K562 (cell line): ENCODE measurements at regions not wholly inside any gene's neighbourhood (a gene's known extent, or its start where the extent isn't known, plus 50 kb on each side); places are given as distances from the start of the nearest gene placed in this dataset.

ENCODE experiments used
- ATAC-seq: fragments of 200-7000 bp; cut with Tn5 transposase; 3 replicates; pipeline ENCODE4 v1.9.1; 2020; ENCODE audit warnings: moderate library complexity
- BruUV-seq: library from RNA; stranded (reverse); fragments of 400-500 nt; replicated peaks from 2 replicates; lab custom pipeline; 2021; lab: Mats Ljungman, UMichigan
- CTCF ChIA-PET: fragments of 300-600 bp; formaldehyde crosslinking; extraction: SDS; loops from one replicate; lab custom pipeline; 2021; ENCODE audit warnings: low intra/inter-chr PET ratio; lab: Yijun Ruan, JAX
- POLR2A ChIA-PET: fragments of 300-600, 350-650 bp; sonication (Branson Sonifier 250); formaldehyde crosslinking; extraction: SDS; loops from one replicate; lab custom pipeline; 2021; ENCODE audit warnings: antibody characterized with exemption, inconsistent platforms; lab: Yijun Ruan, JAX
- DNase-seq, 4 experiments: peaks; one replicate each; pipeline versions ENCODE4 v3.0.0 to v3.0.0-alpha.2; 2011 to 2018; ENCODE audit warnings: low spot score in 3 of 4, mixed read lengths in 3 of 4; ENCODE audit errors: extremely low read depth in 1 of 4
- FAIRE-seq: peaks from 2 replicates; lab custom pipeline; 2011; peaks lifted over from hg19 to GRCh38; lab: Jason Lieb, UNC
- H2AFZ ChIP-seq: 2 replicates; pipeline ENCODE4 v1.6.0; 2011; ENCODE audit warnings: low read depth, low read length, control low read depth, inconsistent platforms
- H3K27ac ChIP-seq: fragments of 200-600 bp; 3 replicates; pipeline ENCODE4 v1.8.0; 2011; ENCODE audit warnings: low read depth, mild to moderate bottlenecking, control low read depth, inconsistent platforms, low read length, moderate library complexity, mixed read lengths; ENCODE audit errors: extremely low read depth
- H3K27me3 ChIP-seq, 2 experiments: fragments of 300-600 bp in 1 of 2; 2 replicates in 1 of 2; 3 replicates in 1 of 2; pipeline versions ENCODE4 v1.6.0 to v1.8.0; 2011; ENCODE audit warnings: inconsistent platforms in 2 of 2, low read length in 2 of 2, mild to moderate bottlenecking in 1 of 2, mixed read lengths in 1 of 2, moderate library complexity in 1 of 2; ENCODE audit not compliant: control insufficient read depth in 2 of 2, insufficient read depth in 2 of 2
- H3K36me3 ChIP-seq: fragments of 300-600 bp; 3 replicates; pipeline ENCODE4 v1.8.0; 2011; ENCODE audit warnings: mild to moderate bottlenecking, low read length, inconsistent platforms; ENCODE audit not compliant: control insufficient read depth, insufficient read depth
- H3K4me1 ChIP-seq, 2 experiments: fragments of 200-600 bp in 1 of 2; replicated peaks in 1 of 2; 2 replicates in 1 of 2; 3 replicates in 1 of 2; pipeline versions ENCODE4 v1.5.1 to v1.8.0; 2011; ENCODE audit warnings: inconsistent platforms in 2 of 2, low read length in 2 of 2, mild to moderate bottlenecking in 1 of 2, mixed read lengths in 1 of 2, moderate library complexity in 1 of 2; ENCODE audit not compliant: control insufficient read depth in 2 of 2, insufficient read depth in 2 of 2
- H3K4me2 ChIP-seq: 2 replicates; pipeline ENCODE4 v1.6.1; 2011; ENCODE audit warnings: low read length, control low read depth, inconsistent platforms, mixed read lengths; ENCODE audit not compliant: insufficient read depth
- H3K4me3 ChIP-seq: fragments of 200-600 bp; sonication (generic), shearing (Covaris generic); 2 replicates; pipeline ENCODE4 v1.5.1; 2016; ENCODE audit warnings: control low read depth, inconsistent platforms
- H3K79me2 ChIP-seq: fragments of 200-600 bp; 3 replicates; pipeline ENCODE4 v1.8.0; 2011; ENCODE audit warnings: low read length, inconsistent platforms; ENCODE audit not compliant: control insufficient read depth, insufficient read depth
- H3K9ac ChIP-seq, 2 experiments: 2 replicates each; pipeline versions ENCODE4 v1.6.0 to v1.6.1; 2011; ENCODE audit warnings: low read depth in 2 of 2, low read length in 2 of 2, control low read depth in 1 of 2, inconsistent platforms in 1 of 2, mild to moderate bottlenecking in 1 of 2, mixed read lengths in 1 of 2; ENCODE audit not compliant: insufficient read depth in 1 of 2
- H3K9me1 ChIP-seq: one replicate; pipeline ENCODE4 v1.6.0; 2011; ENCODE audit warnings: inconsistent platforms, mild to moderate bottlenecking, low read length, moderate library complexity; ENCODE audit not compliant: control insufficient read depth, insufficient read depth
- H3K9me3 ChIP-seq: replicated peaks from 2 replicates; pipeline ENCODE4 v1.5.1; 2011; ENCODE audit warnings: low read depth, low read length, inconsistent platforms; ENCODE audit not compliant: control insufficient read depth, insufficient read depth
- H4K20me1 ChIP-seq: replicated peaks from 2 replicates; pipeline ENCODE4 v1.6.1; 2011; ENCODE audit warnings: low read length, inconsistent platforms, mixed read lengths; ENCODE audit not compliant: control insufficient read depth, insufficient read depth
- CBX1 ChIP-seq: sonication (generic); IDR thresholded peaks from 2 replicates; pipeline ENCODE4 v1.6.1; 2016; ENCODE audit warnings: antibody characterized with exemption, low read depth, mild to moderate bottlenecking
- FOS ChIP-seq: IDR thresholded peaks from 3 replicates; pipeline ENCODE4 v1.6.1; 2011; ENCODE audit not compliant: insufficient read length; ENCODE audit errors: extremely low read depth
- FOXJ3 ChIP-seq: sonication (generic); formaldehyde crosslinking; IDR thresholded peaks from 2 replicates; pipeline ENCODE4 v1.4.0; 2020; ENCODE audit warnings: mild to moderate bottlenecking, missing genetic modification reagents
- GTF2E2 ChIP-seq: fragments of 200-800 bp; sonication (Bioruptor generic); IDR thresholded peaks from 2 replicates; pipeline ENCODE4 v1.6.1; 2016; ENCODE audit warnings: missing genetic modification characterization, missing compliant biosample characterization
- HDGF ChIP-seq: fragments of 450-650 bp; IDR thresholded peaks from 2 replicates; pipeline ENCODE4 v1.6.1; 2016
- LARP7 ChIP-seq: fragments of 450-650 bp; IDR thresholded peaks from 2 replicates; pipeline ENCODE4 v1.6.1; 2016
- NCOR1 ChIP-seq: fragments of 450-650 bp; IDR thresholded peaks from 2 replicates; pipeline ENCODE4 v1.6.1; 2016; ENCODE audit warnings: mild to moderate bottlenecking, moderate library complexity
- PCBP1 ChIP-seq: fragments of 200-400 bp; formaldehyde crosslinking; IDR thresholded peaks from 2 replicates; pipeline ENCODE4 v1.6.1; 2018; ENCODE audit warnings: mild to moderate bottlenecking, low read depth, low read length; ENCODE audit not compliant: poor library complexity, severe bottlenecking
- PHB ChIP-seq: fragments of 250-450 bp; sonication (Bioruptor Pico); IDR thresholded peaks from 2 replicates; pipeline ENCODE4 v1.5.0; 2021
- SLC30A9 ChIP-seq: fragments of 250-450 bp; sonication (Bioruptor Pico); IDR thresholded peaks from 2 replicates; pipeline ENCODE4 v1.8.0; 2022; ENCODE audit warnings: mild to moderate bottlenecking, moderate library complexity
- ZNF124 ChIP-seq: sonication (generic); formaldehyde crosslinking; IDR thresholded peaks from 2 replicates; pipeline ENCODE4 v1.8.1; 2022; ENCODE audit warnings: missing genetic modification reagents
- ZNF197 ChIP-seq: fragments of 200-800 bp; sonication (Bioruptor generic); IDR thresholded peaks from 2 replicates; pipeline ENCODE4 v1.6.1; 2016; ENCODE audit warnings: low read depth, missing genetic modification characterization, missing compliant biosample characterization
- ZNF24 ChIP-seq: fragments of 450-650 bp; IDR thresholded peaks from 2 replicates; pipeline ENCODE4 v1.6.1; 2016
- WGBS: fragments of 100-300 bp; shearing (Covaris generic); methylation state at CpG from one replicate; pipeline ENCODE4 v1.1.6; 2016; ENCODE audit warnings: low coverage, mixed read lengths; ENCODE audit not compliant: insufficient coverage; ENCODE audit errors: missing lambda C conversion rate; 5-methylcytosine and 5-hydroxymethylcytosine counted together
- in situ Hi-C: fragments of 300-500 bp; cut with MboI; formaldehyde crosslinking; loops from 4 replicates; pipeline ENCODE4 v1.15.0; 2018; ENCODE audit warnings: inconsistent platforms, mixed read lengths
- intact Hi-C: fragments of 100-400 bp; cut with micrococcal nuclease; formaldehyde crosslinking; loops from 2 replicates; pipeline ENCODE4 v1.14.2; 2022
- TF ChIP-seq, protein P1 (sequence below): sonication (generic); formaldehyde crosslinking; IDR thresholded peaks from 2 replicates; pipeline ENCODE4 v1.8.1; 2022; ENCODE audit warnings: missing genetic modification reagents
- TF ChIP-seq, protein P2 (sequence below): fragments of 450-650 bp; IDR thresholded peaks from 2 replicates; pipeline ENCODE4 v1.6.1; 2016; ENCODE audit warnings: low read depth

DNA sequence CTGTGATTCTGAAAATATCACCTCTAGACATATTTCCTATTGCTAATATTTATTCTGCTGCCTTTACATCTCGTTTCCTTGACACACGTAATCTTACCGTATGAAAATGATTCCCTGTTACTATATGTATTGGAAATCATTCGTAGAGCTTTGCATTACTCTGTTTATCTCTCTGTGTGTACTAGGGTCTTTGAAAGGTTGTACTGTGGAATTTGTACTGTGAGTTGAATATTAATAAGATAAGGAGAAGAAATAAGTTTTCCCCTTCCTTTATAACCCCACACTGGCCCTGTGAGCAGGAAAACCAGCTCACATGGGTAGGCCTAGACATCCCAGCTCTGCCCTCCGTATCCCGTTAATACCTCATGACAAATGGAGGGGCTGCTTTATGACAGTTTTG is 354.9 kb downstream of the KLF5 start (continued):
- TF ChIP-seq, protein P1, sequence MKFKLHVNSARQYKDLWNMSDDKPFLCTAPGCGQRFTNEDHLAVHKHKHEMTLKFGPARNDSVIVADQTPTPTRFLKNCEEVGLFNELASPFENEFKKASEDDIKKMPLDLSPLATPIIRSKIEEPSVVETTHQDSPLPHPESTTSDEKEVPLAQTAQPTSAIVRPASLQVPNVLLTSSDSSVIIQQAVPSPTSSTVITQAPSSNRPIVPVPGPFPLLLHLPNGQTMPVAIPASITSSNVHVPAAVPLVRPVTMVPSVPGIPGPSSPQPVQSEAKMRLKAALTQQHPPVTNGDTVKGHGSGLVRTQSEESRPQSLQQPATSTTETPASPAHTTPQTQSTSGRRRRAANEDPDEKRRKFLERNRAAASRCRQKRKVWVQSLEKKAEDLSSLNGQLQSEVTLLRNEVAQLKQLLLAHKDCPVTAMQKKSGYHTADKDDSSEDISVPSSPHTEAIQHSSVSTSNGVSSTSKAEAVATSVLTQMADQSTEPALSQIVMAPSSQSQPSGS: no peak
- no peak for TF ChIP-seq NCOR1
- TF ChIP-seq LARP7: no peak
- TF ChIP-seq FOS: no peak
- no peak for TF ChIP-seq CBX1
- TF ChIP-seq GTF2E2 (tag): no peak
- TF ChIP-seq PCBP1: no peak
- no peak for TF ChIP-seq ZNF124
- TF ChIP-seq FOXJ3 (CRISPR knock-in tag): no peak
- TF ChIP-seq HDGF: no peak

DNA sequence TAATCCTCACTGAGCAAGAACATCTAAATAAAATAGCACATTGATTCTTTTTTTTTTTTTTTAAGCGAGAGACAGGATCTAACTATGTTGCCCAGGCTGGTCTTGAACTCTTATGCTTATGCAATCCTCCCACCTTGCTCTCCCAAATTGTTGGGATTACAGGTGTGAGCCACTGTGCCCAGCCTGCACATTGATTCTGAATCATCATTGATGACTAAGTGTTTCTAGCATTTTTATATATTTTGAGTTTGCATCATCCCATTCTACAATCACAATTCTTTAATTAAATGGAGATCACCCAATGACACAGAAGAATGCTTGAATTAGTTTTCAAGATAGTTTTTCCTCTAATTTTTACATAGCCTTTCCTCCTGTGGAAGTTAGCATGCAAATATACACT is 354.1 kb downstream of the KLF5 start:
- DNase-seq (no peak), FAIRE-seq (no peak), ATAC-seq (no peak)
- intact Hi-C loops: no loop called here
- H4K20me1 ChIP-seq: no peaks in the 10 kb centered on the region
- no peaks in the 10 kb centered on the region for H3K36me3 ChIP-seq
- no peaks in the 10 kb centered on the region for H3K4me1 ChIP-seq
- ChIA-PET CTCF (no interaction called here), POLR2A (no interaction called here)
- no peak overlapping the region for H2AFZ ChIP-seq
- H3K79me2 ChIP-seq: no peaks in the 10 kb centered on the region
- BruUV-seq: no TSS peak
- no peaks in the 10 kb centered on the region for H3K9me1 ChIP-seq
- H3K27ac ChIP-seq: no peak overlapping the region
- no peak overlapping the region for H3K4me2 ChIP-seq
- in situ Hi-C loops: loop anchor here (25.0 kb wide), 1 partner anchor 601 kb away; no protein-coding TSS in a partner anchor
- no peak overlapping the region for H3K4me3 ChIP-seq
- no peak overlapping the region for H3K9ac ChIP-seq
- 0% methylated on average over 1 of the region's 1 CpG for WGBS
- no peaks in the 10 kb centered on the region for H3K9me3 ChIP-seq
- H3K27me3 ChIP-seq: no peaks in the 10 kb centered on the region
- TF ChIP-seq ZNF24 (no peak), PHB (no peak), SLC30A9 (CRISPR knock-in tag) (no peak), ZNF197 (CRISPR knock-in tag) (no peak)
- TF ChIP-seq, protein P2, sequence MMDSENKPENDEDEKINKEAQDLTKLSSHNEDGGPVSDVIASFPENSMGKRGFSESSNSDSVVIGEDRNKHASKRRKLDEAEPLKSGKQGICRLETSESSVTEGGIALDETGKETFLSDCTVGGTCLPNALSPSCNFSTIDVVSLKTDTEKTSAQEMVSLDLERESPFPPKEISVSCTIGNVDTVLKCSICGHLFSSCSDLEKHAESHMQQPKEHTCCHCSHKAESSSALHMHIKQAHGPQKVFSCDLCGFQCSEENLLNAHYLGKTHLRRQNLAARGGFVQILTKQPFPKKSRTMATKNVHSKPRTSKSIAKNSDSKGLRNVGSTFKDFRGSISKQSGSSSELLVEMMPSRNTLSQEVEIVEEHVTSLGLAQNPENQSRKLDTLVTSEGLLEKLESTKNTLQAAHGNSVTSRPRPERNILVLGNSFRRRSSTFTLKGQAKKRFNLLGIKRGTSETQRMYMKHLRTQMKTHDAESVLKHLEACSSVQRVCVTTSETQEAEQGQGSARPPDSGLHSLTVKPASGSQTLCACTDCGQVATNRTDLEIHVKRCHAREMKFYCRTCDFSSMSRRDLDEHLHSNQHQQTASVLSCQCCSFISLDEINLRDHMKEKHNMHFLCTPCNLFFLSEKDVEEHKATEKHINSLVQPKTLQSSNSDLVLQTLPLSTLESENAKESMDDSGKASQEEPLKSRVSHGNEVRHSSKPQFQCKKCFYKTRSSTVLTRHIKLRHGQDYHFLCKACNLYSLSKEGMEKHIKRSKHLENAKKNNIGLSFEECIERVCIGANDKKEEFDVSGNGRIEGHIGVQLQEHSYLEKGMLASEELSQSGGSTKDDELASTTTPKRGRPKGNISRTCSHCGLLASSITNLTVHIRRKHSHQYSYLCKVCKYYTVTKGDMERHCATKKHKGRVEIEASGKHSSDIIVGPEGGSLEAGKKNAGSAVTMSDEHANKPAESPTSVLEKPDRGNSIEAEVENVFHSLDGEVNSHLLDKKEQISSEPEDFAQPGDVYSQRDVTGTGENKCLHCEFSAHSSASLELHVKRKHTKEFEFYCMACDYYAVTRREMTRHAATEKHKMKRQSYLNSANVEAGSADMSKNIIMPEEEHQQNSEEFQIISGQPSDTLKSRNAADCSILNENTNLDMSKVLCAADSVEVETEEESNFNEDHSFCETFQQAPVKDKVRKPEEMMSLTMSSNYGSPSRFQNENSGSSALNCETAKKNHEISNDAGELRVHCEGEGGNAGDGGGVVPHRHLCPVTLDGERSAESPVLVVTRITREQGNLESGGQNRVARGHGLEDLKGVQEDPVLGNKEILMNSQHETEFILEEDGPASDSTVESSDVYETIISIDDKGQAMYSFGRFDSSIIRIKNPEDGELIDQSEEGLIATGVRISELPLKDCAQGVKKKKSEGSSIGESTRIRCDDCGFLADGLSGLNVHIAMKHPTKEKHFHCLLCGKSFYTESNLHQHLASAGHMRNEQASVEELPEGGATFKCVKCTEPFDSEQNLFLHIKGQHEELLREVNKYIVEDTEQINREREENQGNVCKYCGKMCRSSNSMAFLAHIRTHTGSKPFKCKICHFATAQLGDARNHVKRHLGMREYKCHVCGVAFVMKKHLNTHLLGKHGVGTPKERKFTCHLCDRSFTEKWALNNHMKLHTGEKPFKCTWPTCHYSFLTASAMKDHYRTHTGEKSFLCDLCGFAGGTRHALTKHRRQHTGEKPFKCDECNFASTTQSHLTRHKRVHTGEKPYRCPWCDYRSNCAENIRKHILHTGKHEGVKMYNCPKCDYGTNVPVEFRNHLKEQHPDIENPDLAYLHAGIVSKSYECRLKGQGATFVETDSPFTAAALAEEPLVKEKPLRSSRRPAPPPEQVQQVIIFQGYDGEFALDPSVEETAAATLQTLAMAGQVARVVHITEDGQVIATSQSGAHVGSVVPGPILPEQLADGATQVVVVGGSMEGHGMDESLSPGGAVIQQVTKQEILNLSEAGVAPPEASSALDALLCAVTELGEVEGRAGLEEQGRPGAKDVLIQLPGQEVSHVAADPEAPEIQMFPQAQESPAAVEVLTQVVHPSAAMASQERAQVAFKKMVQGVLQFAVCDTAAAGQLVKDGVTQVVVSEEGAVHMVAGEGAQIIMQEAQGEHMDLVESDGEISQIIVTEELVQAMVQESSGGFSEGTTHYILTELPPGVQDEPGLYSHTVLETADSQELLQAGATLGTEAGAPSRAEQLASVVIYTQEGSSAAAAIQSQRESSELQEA: no peak
